ENCODE measurements at regions not wholly inside any gene's neighbourhood (a gene's known extent, or its start where the extent isn't known, plus 50 kb on each side); places are given as distances from the start of the nearest gene placed in this dataset.

- Histone ChIP-seq H3K9me3 (ENCODE audit: insufficient read depth, low read length) (no peaks in the 10 kb centered on the region), H3K4me3 (ENCODE audit: low read length) (no peak overlapping the region), H3K4me2 (ENCODE audit: low read length) (no peak overlapping the region), H3K27ac (ENCODE audit: low read length) (no peak overlapping the region), H2AFZ (ENCODE audit: low read depth, low read length) (no peak overlapping the region), H3K9ac (ENCODE audit: low read length) (no peak overlapping the region), H3K4me1 (ENCODE audit: low read length) (no peaks in the 10 kb centered on the region), H4K20me1 (ENCODE audit: insufficient read depth, low read length) (no peaks in the 10 kb centered on the region), H3K36me3 (replicated peaks; ENCODE audit: low read depth, low read length) (no peaks in the 10 kb centered on the region), H3K27me3 (ENCODE audit: low read depth, low read length) (no peaks in the 10 kb centered on the region), H3K79me2 (ENCODE audit: low read length) (no peaks in the 10 kb centered on the region)
- TF ChIP-seq, protein P1, sequence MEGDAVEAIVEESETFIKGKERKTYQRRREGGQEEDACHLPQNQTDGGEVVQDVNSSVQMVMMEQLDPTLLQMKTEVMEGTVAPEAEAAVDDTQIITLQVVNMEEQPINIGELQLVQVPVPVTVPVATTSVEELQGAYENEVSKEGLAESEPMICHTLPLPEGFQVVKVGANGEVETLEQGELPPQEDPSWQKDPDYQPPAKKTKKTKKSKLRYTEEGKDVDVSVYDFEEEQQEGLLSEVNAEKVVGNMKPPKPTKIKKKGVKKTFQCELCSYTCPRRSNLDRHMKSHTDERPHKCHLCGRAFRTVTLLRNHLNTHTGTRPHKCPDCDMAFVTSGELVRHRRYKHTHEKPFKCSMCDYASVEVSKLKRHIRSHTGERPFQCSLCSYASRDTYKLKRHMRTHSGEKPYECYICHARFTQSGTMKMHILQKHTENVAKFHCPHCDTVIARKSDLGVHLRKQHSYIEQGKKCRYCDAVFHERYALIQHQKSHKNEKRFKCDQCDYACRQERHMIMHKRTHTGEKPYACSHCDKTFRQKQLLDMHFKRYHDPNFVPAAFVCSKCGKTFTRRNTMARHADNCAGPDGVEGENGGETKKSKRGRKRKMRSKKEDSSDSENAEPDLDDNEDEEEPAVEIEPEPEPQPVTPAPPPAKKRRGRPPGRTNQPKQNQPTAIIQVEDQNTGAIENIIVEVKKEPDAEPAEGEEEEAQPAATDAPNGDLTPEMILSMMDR (IDR thresholded peaks at IDR 0.05; ENCODE audit: low read depth, low read length) = no peak
- TF ChIP-seq EZH2phosphoT487 (IDR thresholded peaks at IDR 0.05; ENCODE audit: low read depth) = no peak
These were observed 1213.7 kb upstream of the AUTS2 start for GRCh38 chr7:68384581-68384980.

DNA sequence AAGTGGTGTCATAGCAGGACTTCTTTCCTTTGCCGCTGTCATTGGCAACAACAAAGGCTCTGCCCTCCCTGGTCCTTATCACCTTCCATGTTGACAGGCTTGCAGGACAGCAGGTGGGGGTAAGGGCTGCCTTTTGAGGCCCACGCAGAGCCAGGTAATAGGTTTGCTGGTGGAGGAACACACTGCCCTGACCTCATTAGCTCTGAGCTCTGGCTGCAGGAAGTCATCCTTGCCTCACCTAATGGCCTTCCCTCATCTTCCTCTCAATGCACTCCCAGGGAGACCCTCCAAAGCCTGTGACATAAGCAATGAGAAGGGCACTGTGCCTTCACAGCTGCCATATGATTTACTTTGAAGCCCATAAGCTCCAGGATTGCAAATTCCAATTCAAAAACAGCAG, 1205.2 kb upstream of the AUTS2 start:
- Histone ChIP-seq H2AFZ (ENCODE audit: low read depth, low read length) (no peak overlapping the region), H4K20me1 (ENCODE audit: insufficient read depth, low read length) (no peaks in the 10 kb centered on the region), H3K36me3 (replicated peaks; ENCODE audit: low read depth, low read length) (no peaks in the 10 kb centered on the region), H3K79me2 (ENCODE audit: low read length) (no peaks in the 10 kb centered on the region), H3K4me3 (ENCODE audit: low read length) (no peak overlapping the region), H3K9ac (ENCODE audit: low read length) (no peak overlapping the region), H3K9me3 (ENCODE audit: insufficient read depth, low read length) (no peaks in the 10 kb centered on the region), H3K4me2 (ENCODE audit: low read length) (no peak overlapping the region), H3K27me3 (ENCODE audit: low read depth, low read length) (no peaks in the 10 kb centered on the region), H3K27ac (ENCODE audit: low read length) (no peak overlapping the region), H3K4me1 (ENCODE audit: low read length) (no peaks in the 10 kb centered on the region)
- TF ChIP-seq, protein P1 (IDR thresholded peaks at IDR 0.05; ENCODE audit: low read depth, low read length) = no peak
- TF ChIP-seq EZH2phosphoT487 (IDR thresholded peaks at IDR 0.05; ENCODE audit: low read depth) = no peak

GRCh38 chr7:68394131-68394530, 1204.1 kb upstream of the AUTS2 start:
- TF ChIP-seq, protein P1 (IDR thresholded peaks at IDR 0.05; ENCODE audit: low read depth, low read length) = no peak
- TF ChIP-seq EZH2phosphoT487 (IDR thresholded peaks at IDR 0.05; ENCODE audit: low read depth) = no peak
- H4K20me1 ChIP-seq (ENCODE audit: insufficient read depth, low read length) = no peaks in the 10 kb centered on the region
- no peaks in the 10 kb centered on the region for H3K27me3 ChIP-seq (ENCODE audit: low read depth, low read length)
- no peak overlapping the region for H3K4me2 ChIP-seq (ENCODE audit: low read length)
- no peaks in the 10 kb centered on the region for H3K9me3 ChIP-seq (ENCODE audit: insufficient read depth, low read length)
- no peak overlapping the region for H2AFZ ChIP-seq (ENCODE audit: low read depth, low read length)
- H3K4me1 ChIP-seq (ENCODE audit: low read length) = no peaks in the 10 kb centered on the region
- H3K36me3 ChIP-seq (replicated peaks; ENCODE audit: low read depth, low read length) = no peaks in the 10 kb centered on the region
- no peak overlapping the region for H3K27ac ChIP-seq (ENCODE audit: low read length)
- H3K4me3 ChIP-seq (ENCODE audit: low read length) = no peak overlapping the region
- no peaks in the 10 kb centered on the region for H3K79me2 ChIP-seq (ENCODE audit: low read length)
- no peak overlapping the region for H3K9ac ChIP-seq (ENCODE audit: low read length)

GRCh38 chr7:68399991-68400590, 1198.2 kb upstream of the AUTS2 start:
- no peak overlapping the region for H3K9ac ChIP-seq (ENCODE audit: low read length)
- H3K36me3 ChIP-seq (replicated peaks; ENCODE audit: low read depth, low read length) = no peaks in the 10 kb centered on the region
- no peak overlapping the region for H3K4me2 ChIP-seq (ENCODE audit: low read length)
- H3K27me3 ChIP-seq (ENCODE audit: low read depth, low read length) = no peaks in the 10 kb centered on the region
- no peaks in the 10 kb centered on the region for H3K79me2 ChIP-seq (ENCODE audit: low read length)
- H3K27ac ChIP-seq (ENCODE audit: low read length) = no peak overlapping the region
- no peak overlapping the region for H2AFZ ChIP-seq (ENCODE audit: low read depth, low read length)
- TF ChIP-seq, protein P1 (IDR thresholded peaks at IDR 0.05; ENCODE audit: low read depth, low read length) = no peak
- no peaks in the 10 kb centered on the region for H3K9me3 ChIP-seq (ENCODE audit: insufficient read depth, low read length)
- H4K20me1 ChIP-seq (ENCODE audit: insufficient read depth, low read length) = no peaks in the 10 kb centered on the region
- H3K4me3 ChIP-seq (ENCODE audit: low read length) = no peak overlapping the region
- no peaks in the 10 kb centered on the region for H3K4me1 ChIP-seq (ENCODE audit: low read length)

Measured in OCI-LY3 (cell line).